ENCODE measurements at regions not wholly inside any gene's neighbourhood (a gene's known extent, or its start where the extent isn't known, plus 50 kb on each side); places are given as distances from the start of the nearest gene placed in this dataset.

GRCh38 chr16:73537921-73538320, 490.0 kb upstream of the ZFHX3 start:
- Histone ChIP-seq H3K9me3 (no peaks in the 10 kb centered on the region), H3K27me3 (replicated peaks in 1 of 7) (peaks cover 0 to 4% (median 0%) of the 10 kb centered on the region in 7 donors), H3K27ac (no peak overlapping the region), H3K36me3 (no peaks in the 10 kb centered on the region), H3K4me1 (no peaks in the 10 kb centered on the region), H3K4me3 (no peak overlapping the region)
- 89 to 95% (median 91%) methylated on average over 3 of the region's 3 CpGs for WGBS, 5 donors
- TF ChIP-seq POLR2A (IDR thresholded peaks at IDR 0.05) (no peak), POLR2AphosphoS5 (IDR thresholded peaks at IDR 0.05) (no peak), CTCF (IDR thresholded peaks at IDR 0.05 in 8 of 11, conservative IDR thresholded peaks at IDR 0.05 in 3 of 11) (no peak)
- intact Hi-C loops (cut with DNase I; ENCODE audit: low total_unique reads) = no loop called here
- DNase-seq = no peak

GRCh38 chr16:73536931-73537330, 489.0 kb upstream of the ZFHX3 start:
- intact Hi-C loops (cut with DNase I; ENCODE audit: low total_unique reads) = no loop called here
- H3K27me3 ChIP-seq (replicated peaks in 1 of 7) = no peaks in the 10 kb centered on the region
- WGBS, 5 donors = 71 to 96% (median 82%) methylated on average over 3 of the region's 3 CpGs
- H3K4me1 ChIP-seq = no peaks in the 10 kb centered on the region
- H3K4me3 ChIP-seq = no peak overlapping the region
- H3K9me3 ChIP-seq = no peaks in the 10 kb centered on the region
- TF ChIP-seq POLR2AphosphoS5 (IDR thresholded peaks at IDR 0.05) = no peak
- no peaks in the 10 kb centered on the region for H3K36me3 ChIP-seq
- no peak for DNase-seq
- H3K27ac ChIP-seq = no peak overlapping the region

GRCh38 chr16:73531021-73531420, 483.1 kb upstream of the ZFHX3 start:
- 54 to 62% (median 59%) methylated on average over 3 of the region's 3 CpGs for WGBS, 5 donors
- Histone ChIP-seq H3K4me1 (no peaks in the 10 kb centered on the region), H3K27me3 (replicated peaks in 1 of 7) (peaks cover 0 to 3% (median 0%) of the 10 kb centered on the region in 7 donors), H3K27ac (no peak overlapping the region), H3K9me3 (no peaks in the 10 kb centered on the region), H3K4me3 (no peak overlapping the region), H3K36me3 (no peaks in the 10 kb centered on the region)
- TF ChIP-seq POLR2A (IDR thresholded peaks at IDR 0.05) = no peak
- no peak for TF ChIP-seq CTCF (IDR thresholded peaks at IDR 0.05 in 8 of 11, conservative IDR thresholded peaks at IDR 0.05 in 3 of 11)
- no peak for TF ChIP-seq POLR2AphosphoS5 (IDR thresholded peaks at IDR 0.05)
- no peak for DNase-seq
- intact Hi-C loops (cut with DNase I; ENCODE audit: low total_unique reads) = no loop called here

- H3K4me3 ChIP-seq = no peak overlapping the region
- 60 to 70% (median 64%) methylated on average over 1 of the region's 1 CpG for WGBS, 5 donors
- intact Hi-C loops (cut with DNase I; ENCODE audit: low total_unique reads) = no loop called here
- DNase-seq = no peak
- H3K9me3 ChIP-seq = no peaks in the 10 kb centered on the region
- TF ChIP-seq POLR2AphosphoS5 (IDR thresholded peaks at IDR 0.05) = no peak
- no peak for TF ChIP-seq CTCF (IDR thresholded peaks at IDR 0.05 in 8 of 11, conservative IDR thresholded peaks at IDR 0.05 in 3 of 11)
- no peak for TF ChIP-seq POLR2A (IDR thresholded peaks at IDR 0.05)
- no peaks in the 10 kb centered on the region for H3K4me1 ChIP-seq
- H3K27ac ChIP-seq = no peak overlapping the region
- no peaks in the 10 kb centered on the region for H3K36me3 ChIP-seq
- H3K27me3 ChIP-seq (replicated peaks in 1 of 7) = peaks cover 0 to 3% (median 0%) of the 10 kb centered on the region in 7 donors
Observed at GRCh38 chr16:73530529-73530928, 482.6 kb upstream of the ZFHX3 start.

Data from spleen (tissue), 11 donors.